ENCODE measurements at regions not wholly inside any gene's neighbourhood (a gene's known extent, or its start where the extent isn't known, plus 50 kb on each side); places are given as distances from the start of the nearest gene placed in this dataset.

- TF ChIP-seq POLR2A (IDR thresholded peaks at IDR 0.05) (no peak), EP300 (IDR thresholded peaks at IDR 0.05) (no peak), CTCF (IDR thresholded peaks at IDR 0.05) (no peak)
Measured at GRCh38 chr7:49418963-49419362, 354.5 kb upstream of the VWC2 start.
